ENCODE measurements at regions not wholly inside any gene's neighbourhood (a gene's known extent, or its start where the extent isn't known, plus 50 kb on each side); places are given as distances from the start of the nearest gene placed in this dataset.

- Histone ChIP-seq H4K20me1 (ENCODE audit: insufficient read depth, low read length) (no peaks in the 10 kb centered on the region), H3K4me1 (ENCODE audit: insufficient read depth, low read length) (no peaks in the 10 kb centered on the region), H3K27me3 (ENCODE audit: control insufficient read depth in 1 of 2, insufficient read depth in 2 of 2, low read length in 2 of 2) (peaks cover 0 to 5% of the 10 kb centered on the region in 2 experiments; a peak in 1 of 5 replicates), H2AFZ (ENCODE audit: low read length) (no peak overlapping the region), H3K4me2 (ENCODE audit: low read depth, low read length) (no peak overlapping the region), H3K9me3 (ENCODE audit: low read length) (no peaks in the 10 kb centered on the region), H3K36me3 (replicated peaks in 1 of 2; ENCODE audit: control insufficient read depth in 1 of 2, insufficient read depth in 2 of 2, low read length in 2 of 2) (no peaks in the 10 kb centered on the region), H3K9ac (ENCODE audit: insufficient read depth, low read depth, low read length) (no peak overlapping the region), H3K4me3 (replicated peaks in 1 of 3; ENCODE audit: insufficient read depth in 1 of 3, low read depth in 2 of 3, low read length in 3 of 3) (no peak overlapping the region), H3K27ac (ENCODE audit: extremely low read length, insufficient read depth, low read length) (no peak overlapping the region), H3K79me2 (ENCODE audit: insufficient read depth, low read length) (no peaks in the 10 kb centered on the region)
- ChIA-PET CTCF (ENCODE audit: low intra/inter-chr PET ratio, low total read pairs) (no interaction called here), POLR2A (no interaction called here)
- ATAC-seq, result no peak
- DNase-seq (ENCODE audit: low spot score), result no peak
- in situ Hi-C loops (cut with HindIII; ENCODE audit: extremely low pct_ligation_motif_present, low pct_unique_long_range_greater_than_20kb), result no loop called here
- BruUV-seq (replicated peaks), result no TSS peak
- 12% methylated on average over 1 of the region's 1 CpG for WGBS (ENCODE audit: low lambda C conversion rate)
- FAIRE-seq, result no peak
- TF ChIP-seq ZNF709 (CRISPR knock-in tag; IDR thresholded peaks at IDR 0.05) (no peak), AFF4 (CRISPR knock-in tag; IDR thresholded peaks at IDR 0.05) (no peak), GATAD2A (CRISPR knock-in tag; IDR thresholded peaks at IDR 0.05) (no peak), U2AF2 (IDR thresholded peaks at IDR 0.05; ENCODE audit: low read depth, low read length) (no peak), SATB2 (CRISPR knock-in tag; IDR thresholded peaks at IDR 0.05) (no peak)
- intact Hi-C loops (cut with micrococcal nuclease; ENCODE audit: unreplicated experiment), result no loop called here
These were observed 178.9 kb downstream of the BARX1 start for GRCh38 chr9:93776256-93776655.

Data from HepG2 (cell line).